H1 (cell line): ENCODE measurements at regions not wholly inside any gene's neighbourhood (a gene's known extent, or its start where the extent isn't known, plus 50 kb on each side); places are given as distances from the start of the nearest gene placed in this dataset.

Source experiments
- CTCF ChIA-PET: fragments of 300-600 bp; sonication (Branson Sonifier 250); formaldehyde crosslinking; loops from one replicate; lab custom pipeline; 2021; ENCODE audit not compliant: partially characterized antibody; lab: Charles Lee
- POLR2A ChIA-PET: fragments of 300-600 bp; sonication (Branson Sonifier 250); formaldehyde crosslinking; loops from one replicate; lab custom pipeline; 2021; ENCODE audit warnings: inconsistent platforms; ENCODE audit not compliant: partially characterized antibody; lab: Charles Lee
- DNase-seq, 2 experiments: peaks; one replicate each; pipeline versions ENCODE4 v3.0.0 to v3.0.0-alpha.2; 2010 to 2022; ENCODE audit warnings: low spot score in 2 of 2, low read depth in 1 of 2, mixed read lengths in 1 of 2
- FAIRE-seq: peaks from 2 replicates; lab custom pipeline; 2011; peaks lifted over from hg19 to GRCh38; lab: Jason Lieb, UNC
- H2AFZ ChIP-seq: 2 replicates; pipeline ENCODE4 v1.8.1; 2012; ENCODE audit warnings: low read length, inconsistent platforms
- H2AK5ac ChIP-seq: 2 replicates; pipeline ENCODE4 v1.6.1; 2013; ENCODE audit warnings: low read depth, low read length
- H2BK120ac ChIP-seq: replicated peaks from 2 replicates; pipeline ENCODE3; 2013; ENCODE audit warnings: low read depth, low read length, inconsistent platforms
- H2BK12ac ChIP-seq: 2 replicates; pipeline ENCODE4 v1.6.1; 2013; ENCODE audit warnings: low read depth, low read length
- H2BK15ac ChIP-seq: 2 replicates; pipeline ENCODE4 v1.6.1; 2013; ENCODE audit warnings: low read length
- H2BK20ac ChIP-seq: 2 replicates; pipeline ENCODE4 v1.6.1; 2013; ENCODE audit warnings: low read length
- H2BK5ac ChIP-seq: 2 replicates; pipeline ENCODE4 v1.6.1; 2013; ENCODE audit warnings: low read depth, low read length
- H3K14ac ChIP-seq: 2 replicates; pipeline ENCODE4 v1.6.1; 2013; ENCODE audit warnings: inconsistent platforms; ENCODE audit not compliant: insufficient read length
- H3K18ac ChIP-seq: 2 replicates; pipeline ENCODE4 v1.6.1; 2013; ENCODE audit warnings: low read length; ENCODE audit errors: extremely low read depth
- H3K23ac ChIP-seq: 2 replicates; pipeline ENCODE4 v1.6.1; 2013; ENCODE audit warnings: inconsistent platforms; ENCODE audit not compliant: insufficient read length
- H3K23me2 ChIP-seq: 2 replicates; pipeline ENCODE4 v1.6.1; 2013; ENCODE audit warnings: low read depth, low read length
- H3K27ac ChIP-seq: 2 replicates; pipeline ENCODE4 v1.6.1; 2011; ENCODE audit warnings: low read depth, low read length, inconsistent platforms
- H3K27me3 ChIP-seq, 4 experiments: replicated peaks in 1 of 4; 1 replicate in 1 of 4; 2 replicates in 3 of 4; pipeline versions ENCODE4 v1.6.1 to v1.8.1; 2011 to 2013; ENCODE audit warnings: low read length in 3 of 4, mild to moderate bottlenecking in 3 of 4, inconsistent platforms in 2 of 4, mixed read lengths in 2 of 4, moderate library complexity in 1 of 4; ENCODE audit not compliant: control insufficient read depth in 3 of 4, insufficient read depth in 3 of 4; ENCODE audit errors: extremely low read depth in 1 of 4
- H3K36me3 ChIP-seq, 4 experiments: 2 replicates each; pipeline versions ENCODE4 v1.6.1 to v1.8.1; 2011 to 2013; ENCODE audit warnings: mild to moderate bottlenecking in 4 of 4, low read length in 3 of 4, moderate library complexity in 2 of 4, control low read depth in 1 of 4, inconsistent platforms in 1 of 4; ENCODE audit not compliant: insufficient read depth in 4 of 4, control insufficient read depth in 2 of 4
- H3K4ac ChIP-seq: replicated peaks from 2 replicates; pipeline ENCODE3; 2013; ENCODE audit warnings: low read length, low read depth, mixed read lengths, inconsistent platforms; ENCODE audit not compliant: insufficient read length
- H3K4me1 ChIP-seq, 4 experiments: replicated peaks in 1 of 4; 1 replicate in 1 of 4; 2 replicates in 3 of 4; pipeline versions ENCODE4 v1.6.1 to v1.8.1; 2011 to 2013; ENCODE audit warnings: low read length in 3 of 4, inconsistent platforms in 2 of 4, mixed read lengths in 1 of 4; ENCODE audit not compliant: insufficient read depth in 4 of 4, control insufficient read depth in 3 of 4
- H3K4me2 ChIP-seq, 2 experiments: 2 replicates each; pipeline versions ENCODE4 v1.6.1 to v1.8.1; 2011 to 2013; ENCODE audit warnings: low read depth in 2 of 2, low read length in 2 of 2, control low read depth in 1 of 2, inconsistent platforms in 1 of 2, mild to moderate bottlenecking in 1 of 2; ENCODE audit not compliant: insufficient read depth in 1 of 2
- H3K4me3 ChIP-seq, 4 experiments: fragments of 200-600, 300-600 bp in 1 of 4; sonication (generic), shearing (Covaris generic), sonication (Bioruptor Twin) in 1 of 4; 2 replicates each; pipeline versions ENCODE4 v1.5.1 to v1.8.1; 2011 to 2016; ENCODE audit warnings: low read length in 4 of 4, low read depth in 3 of 4, control low read depth in 2 of 4, inconsistent platforms in 2 of 4, mild to moderate bottlenecking in 2 of 4, mixed read lengths in 1 of 4, moderate library complexity in 1 of 4; ENCODE audit not compliant: insufficient read depth in 2 of 4; ENCODE audit errors: extremely low read depth in 1 of 4
- H3K56ac ChIP-seq: replicated peaks from 2 replicates; pipeline ENCODE3; 2013; ENCODE audit warnings: low read depth, mild to moderate bottlenecking, mixed read lengths, low read length, inconsistent platforms; ENCODE audit not compliant: insufficient read length
- H3K79me1 ChIP-seq: 2 replicates; pipeline ENCODE4 v1.6.1; 2013; ENCODE audit warnings: low read depth, low read length, control low read depth
- H3K79me2 ChIP-seq, 2 experiments: 2 replicates each; pipeline versions ENCODE4 v1.6.1 to v1.8.1; 2012 to 2013; ENCODE audit warnings: low read length in 2 of 2, mild to moderate bottlenecking in 2 of 2, inconsistent platforms in 1 of 2; ENCODE audit not compliant: insufficient read depth in 2 of 2, control insufficient read depth in 1 of 2
- H3K9ac ChIP-seq, 4 experiments: replicated peaks in 1 of 4; 1 replicate in 1 of 4; 2 replicates in 3 of 4; pipeline versions ENCODE4 v1.6.1 to v1.8.1; 2011 to 2013; ENCODE audit warnings: low read depth in 3 of 4, low read length in 3 of 4, control low read depth in 2 of 4, mild to moderate bottlenecking in 2 of 4, moderate library complexity in 2 of 4, inconsistent platforms in 1 of 4; ENCODE audit errors: extremely low read depth in 1 of 4
- H3K9me3 ChIP-seq, 2 experiments: 2 replicates each; pipeline versions ENCODE4 v1.6.1 to v1.8.1; 2012 to 2013; ENCODE audit warnings: mild to moderate bottlenecking in 2 of 2, moderate library complexity in 2 of 2, control low read depth in 1 of 2, inconsistent platforms in 1 of 2, low read depth in 1 of 2, low read length in 1 of 2, mixed read lengths in 1 of 2; ENCODE audit not compliant: insufficient read depth in 2 of 2
- H4K20me1 ChIP-seq, 2 experiments: replicated peaks in 1 of 2; 2 replicates each; pipeline versions ENCODE3 to v1.8.1; 2011 to 2013; ENCODE audit warnings: inconsistent platforms in 2 of 2, low read length in 2 of 2, mild to moderate bottlenecking in 1 of 2; ENCODE audit not compliant: insufficient read depth in 2 of 2, control insufficient read depth in 1 of 2
- H4K5ac ChIP-seq: 2 replicates; pipeline ENCODE4 v1.6.1; 2013; ENCODE audit warnings: low read length, low read depth, mixed read lengths, inconsistent platforms; ENCODE audit not compliant: insufficient read length
- H4K8ac ChIP-seq: 2 replicates; pipeline ENCODE4 v1.8.0; 2013; ENCODE audit warnings: mild to moderate bottlenecking, moderate library complexity, low read length, inconsistent platforms; ENCODE audit not compliant: insufficient read depth; ENCODE audit errors: extremely low read depth
- H4K91ac ChIP-seq: replicated peaks from 2 replicates; pipeline ENCODE3; 2013; ENCODE audit warnings: low read length, mixed read lengths, inconsistent platforms; ENCODE audit not compliant: insufficient read length
- BRCA1 ChIP-seq: IDR thresholded peaks from 2 replicates; pipeline ENCODE4 v1.6.1; 2012; ENCODE audit warnings: low read depth, low read length, improper control_type of control experiment
- CHD1 ChIP-seq: IDR thresholded peaks from 2 replicates; pipeline ENCODE4 v1.6.1; 2012; ENCODE audit warnings: low read depth, low read length, improper control_type of control experiment
- CHD2 ChIP-seq: IDR thresholded peaks from 2 replicates; pipeline ENCODE4 v1.6.1; 2012; ENCODE audit warnings: low read length, improper control_type of control experiment
- CTCF ChIP-seq, 3 experiments: IDR thresholded peaks; 1 replicate in 2 of 3; 2 replicates in 1 of 3; pipeline versions ENCODE4 v1.5.1 to v1.6.1; 2011; ENCODE audit warnings: low read length in 3 of 3, mild to moderate bottlenecking in 3 of 3, inconsistent platforms in 2 of 3, low read depth in 1 of 3, moderate library complexity in 1 of 3; ENCODE audit not compliant: insufficient read depth in 1 of 3; ENCODE audit errors: control extremely low read depth in 1 of 3
- EGR1 ChIP-seq: IDR thresholded peaks from 2 replicates; pipeline ENCODE4 v1.6.1; 2011; ENCODE audit warnings: low read depth, low read length, borderline replicate concordance
- EP300 ChIP-seq, 2 experiments: IDR thresholded peaks; 1 replicate in 1 of 2; 2 replicates in 1 of 2; pipeline ENCODE4 v1.6.1; 2011 to 2012; ENCODE audit warnings: low read depth in 2 of 2, low read length in 2 of 2, mild to moderate bottlenecking in 2 of 2, borderline replicate concordance in 1 of 2, inconsistent platforms in 1 of 2, moderate library complexity in 1 of 2
- KDM1A ChIP-seq: fragments of 200-600, 300-600 bp; sonication (generic); IDR thresholded peaks from 2 replicates; pipeline ENCODE4 v1.7.1; 2016; ENCODE audit warnings: mild to moderate bottlenecking, low read length, borderline replicate concordance
- MAFK ChIP-seq: IDR thresholded peaks from 2 replicates; pipeline ENCODE4 v1.6.1; 2012; ENCODE audit warnings: low read depth, mild to moderate bottlenecking, improper control_type of control experiment, low read length
- NRF1 ChIP-seq: IDR thresholded peaks from 2 replicates; pipeline ENCODE4 v1.6.1; 2011; ENCODE audit warnings: mild to moderate bottlenecking, low read depth, low read length, improper control_type of control experiment
- POLR2A ChIP-seq, 2 experiments: IDR thresholded peaks; 1 replicate in 1 of 2; 2 replicates in 1 of 2; pipeline ENCODE4 v1.6.1; 2011; ENCODE audit warnings: low read depth in 2 of 2, low read length in 2 of 2, mild to moderate bottlenecking in 2 of 2; ENCODE audit errors: control extremely low read depth in 1 of 2
- RXRA ChIP-seq: IDR thresholded peaks from 2 replicates; pipeline ENCODE4 v1.6.1; 2011; ENCODE audit warnings: low read depth, mild to moderate bottlenecking, low read length, moderate library complexity; ENCODE audit not compliant: insufficient read depth
- SP2 ChIP-seq: IDR thresholded peaks from 2 replicates; pipeline ENCODE4 v1.6.1; 2012; ENCODE audit warnings: mild to moderate bottlenecking, low read length, inconsistent platforms
- TAF1 ChIP-seq: IDR thresholded peaks from 2 replicates; pipeline ENCODE4 v1.6.1; 2011; ENCODE audit warnings: mild to moderate bottlenecking, low read depth, low read length
- TBP ChIP-seq: IDR thresholded peaks from 2 replicates; pipeline ENCODE4 v1.6.1; 2011; ENCODE audit warnings: low read depth, low read length, improper control_type of control experiment
- WGBS, 2 experiments: shearing (Covaris generic) in 1 of 2; methylation state at CpG; one replicate each; pipeline versions ENCODE4 v1.1.6 to v1.1.7; 2013 to 2015; ENCODE audit warnings: low lambda C conversion rate in 2 of 2, mixed read lengths in 2 of 2, inconsistent platforms in 1 of 2, low coverage in 1 of 2, missing lambda C conversion rate in 1 of 2; ENCODE audit not compliant: insufficient replicate concordance in 2 of 2, insufficient coverage in 1 of 2, insufficient read length in 1 of 2; ENCODE audit errors: extremely low coverage in 1 of 2, missing lambda C conversion rate in 1 of 2; 5-methylcytosine and 5-hydroxymethylcytosine counted together

GRCh38 chr12:105947906-105948305, 190.8 kb downstream of the NUAK1 start:
- no peak overlapping the region for H2BK120ac ChIP-seq
- no peak overlapping the region for H4K5ac ChIP-seq
- no peaks in the 10 kb centered on the region; a peak in 1 of 7 replicates for H3K27me3 ChIP-seq
- H4K91ac ChIP-seq: no peak overlapping the region
- H4K8ac ChIP-seq: no peak overlapping the region
- no peak overlapping the region for H2BK15ac ChIP-seq
- POLR2A ChIA-PET: no interaction called here
- no peaks in the 10 kb centered on the region for H3K79me1 ChIP-seq
- no peaks in the 10 kb centered on the region for H3K4me1 ChIP-seq
- DNase-seq (no peak), FAIRE-seq (no peak)
- H2AFZ ChIP-seq: no peak overlapping the region
- H3K79me2 ChIP-seq: no peaks in the 10 kb centered on the region
- H3K23ac ChIP-seq: no peak overlapping the region
- H2AK5ac ChIP-seq: no peak overlapping the region
- no peaks in the 10 kb centered on the region for H4K20me1 ChIP-seq
- no peak overlapping the region for H3K4ac ChIP-seq
- H3K36me3 ChIP-seq: no peaks in the 10 kb centered on the region
- no peak overlapping the region for H3K14ac ChIP-seq
- CTCF ChIA-PET: interaction anchor here (0.7 to 1.2 kb wide), 3 partner anchors 11 to 167 kb away, joined by 3 read pairs; no protein-coding TSS in a partner anchor
- H2BK12ac ChIP-seq: no peak overlapping the region
- 86% methylated on average over 5 of the region's 5 CpGs; no CpG with 5 or more reads in 1 of the 2 experiments for WGBS, 2 experiments
- H3K9me3 ChIP-seq: no peaks in the 10 kb centered on the region
- no peak overlapping the region for H3K27ac ChIP-seq
- H2BK20ac ChIP-seq: no peak overlapping the region
- no peak overlapping the region for H3K4me3 ChIP-seq
- no peak overlapping the region for H2BK5ac ChIP-seq
- H3K4me2 ChIP-seq: no peak overlapping the region
- H3K9ac ChIP-seq: no peak overlapping the region
- no peaks in the 10 kb centered on the region; the same call in 1 of the 2 replicates for H3K23me2 ChIP-seq
- H3K56ac ChIP-seq: no peak overlapping the region
- H3K18ac ChIP-seq: no peak overlapping the region
- no peak for TF ChIP-seq NRF1
- no peak for TF ChIP-seq KDM1A
- TF ChIP-seq CHD1: no peak
- TF ChIP-seq POLR2A (IDR thresholded peaks at IDR 0.05; ENCODE audit: control extremely low read depth in 1 of 2, low read depth in 2 of 2, low read length in 2 of 2): no peak
- TF ChIP-seq SP2: no peak
- TF ChIP-seq TAF1: no peak
- no peak for TF ChIP-seq MAFK
- TF ChIP-seq EP300 (IDR thresholded peaks at IDR 0.05; ENCODE audit: borderline replicate concordance in 1 of 2, low read depth in 2 of 2, low read length in 2 of 2): no peak
- no peak for TF ChIP-seq EGR1
- no peak for TF ChIP-seq CTCF (IDR thresholded peaks at IDR 0.05; ENCODE audit: control extremely low read depth in 1 of 3, insufficient read depth in 1 of 3, low read depth in 1 of 3, low read length in 3 of 3)
- TF ChIP-seq BRCA1: no peak
- TF ChIP-seq RXRA: no peak
- no peak for TF ChIP-seq TBP
- no peak for TF ChIP-seq CHD2
